ENCODE measurements at regions not wholly inside any gene's neighbourhood (a gene's known extent, or its start where the extent isn't known, plus 50 kb on each side); places are given as distances from the start of the nearest gene placed in this dataset.

DNA sequence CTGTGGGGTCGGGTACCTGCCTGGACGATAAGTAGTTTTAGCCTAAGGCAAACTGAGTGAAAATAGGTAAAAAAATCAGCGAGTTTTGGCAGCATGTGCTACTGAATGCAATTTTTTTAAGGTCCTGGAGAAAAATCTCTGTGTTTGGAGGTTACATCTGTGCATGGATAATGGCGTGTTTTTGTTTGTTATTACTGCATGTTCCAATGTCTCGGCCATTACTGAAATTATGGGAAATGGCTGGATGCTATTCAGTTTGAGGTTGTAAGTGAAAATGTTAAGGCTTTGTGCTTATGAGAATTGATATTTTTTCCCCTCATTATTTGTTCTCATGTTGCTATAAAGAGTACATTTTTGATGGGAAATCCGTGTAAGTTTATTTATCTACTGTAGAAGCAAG lies 441.7 kb downstream of the PRDM2 start:
- TF ChIP-seq, protein P1, sequence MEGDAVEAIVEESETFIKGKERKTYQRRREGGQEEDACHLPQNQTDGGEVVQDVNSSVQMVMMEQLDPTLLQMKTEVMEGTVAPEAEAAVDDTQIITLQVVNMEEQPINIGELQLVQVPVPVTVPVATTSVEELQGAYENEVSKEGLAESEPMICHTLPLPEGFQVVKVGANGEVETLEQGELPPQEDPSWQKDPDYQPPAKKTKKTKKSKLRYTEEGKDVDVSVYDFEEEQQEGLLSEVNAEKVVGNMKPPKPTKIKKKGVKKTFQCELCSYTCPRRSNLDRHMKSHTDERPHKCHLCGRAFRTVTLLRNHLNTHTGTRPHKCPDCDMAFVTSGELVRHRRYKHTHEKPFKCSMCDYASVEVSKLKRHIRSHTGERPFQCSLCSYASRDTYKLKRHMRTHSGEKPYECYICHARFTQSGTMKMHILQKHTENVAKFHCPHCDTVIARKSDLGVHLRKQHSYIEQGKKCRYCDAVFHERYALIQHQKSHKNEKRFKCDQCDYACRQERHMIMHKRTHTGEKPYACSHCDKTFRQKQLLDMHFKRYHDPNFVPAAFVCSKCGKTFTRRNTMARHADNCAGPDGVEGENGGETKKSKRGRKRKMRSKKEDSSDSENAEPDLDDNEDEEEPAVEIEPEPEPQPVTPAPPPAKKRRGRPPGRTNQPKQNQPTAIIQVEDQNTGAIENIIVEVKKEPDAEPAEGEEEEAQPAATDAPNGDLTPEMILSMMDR (IDR thresholded peaks at IDR 0.05) = no peak
- TF ChIP-seq POLR2A (IDR thresholded peaks at IDR 0.05) = no peak
